GM23338 (cell line): ENCODE measurements at regions not wholly inside any gene's neighbourhood (a gene's known extent, or its start where the extent isn't known, plus 50 kb on each side); places are given as distances from the start of the nearest gene placed in this dataset.

Source experiments
- ATAC-seq: fragments of 200-7000 bp; cut with Tn5 transposase; 3 replicates; pipeline ENCODE4 v1.9.1; 2020
- DNase-seq: peaks from one replicate; pipeline ENCODE4 v3.0.0-alpha.2; 2015; ENCODE audit warnings: low spot score
- H2AFZ ChIP-seq: fragments of 200-600 bp; sonication (generic); 2 replicates; pipeline ENCODE4 v1.8.0; 2016; ENCODE audit warnings: antibody characterized with exemption, mild to moderate bottlenecking, moderate library complexity
- H3F3A ChIP-seq: fragments of 200-600 bp; sonication (generic); replicated peaks from 2 replicates; pipeline ENCODE4 v1.8.0; 2017; ENCODE audit warnings: antibody characterized with exemption, mixed run types, low read depth
- H3K27ac ChIP-seq: fragments of 200-600 bp; sonication (generic); 2 replicates; pipeline ENCODE4 v1.6.1; 2016; ENCODE audit warnings: low read depth
- H3K27me3 ChIP-seq: fragments of 200-600 bp; sonication (generic); 2 replicates; pipeline ENCODE4 v1.8.0; 2016; ENCODE audit warnings: mild to moderate bottlenecking, mixed run types, moderate library complexity; ENCODE audit not compliant: insufficient read depth
- H3K36me3 ChIP-seq: fragments of 200-600 bp; sonication (generic); 2 replicates; pipeline ENCODE4 v1.8.0; 2016; ENCODE audit warnings: mild to moderate bottlenecking; ENCODE audit not compliant: insufficient read depth
- H3K4me1 ChIP-seq: fragments of 200-600 bp; sonication (generic); 2 replicates; pipeline ENCODE4 v1.8.0; 2016; ENCODE audit warnings: mild to moderate bottlenecking, moderate library complexity; ENCODE audit not compliant: insufficient read depth
- H3K4me2 ChIP-seq: fragments of 200-600 bp; sonication (generic); 2 replicates; pipeline ENCODE4 v1.7.1; 2017; ENCODE audit warnings: mixed run types
- H3K4me3 ChIP-seq: fragments of 200-600 bp; sonication (generic); 2 replicates; pipeline ENCODE4 v1.6.1; 2016; ENCODE audit warnings: mixed run types
- H3K79me2 ChIP-seq: fragments of 200-600 bp; sonication (generic); replicated peaks from 2 replicates; pipeline ENCODE4 v1.8.0; 2017; ENCODE audit warnings: mild to moderate bottlenecking; ENCODE audit not compliant: insufficient read depth
- H3K9me2 ChIP-seq: fragments of 200-600 bp; sonication (generic); 2 replicates; pipeline ENCODE4 v1.8.0; 2017; ENCODE audit not compliant: insufficient read depth
- H4K20me1 ChIP-seq: fragments of 200-600 bp; sonication (generic); replicated peaks from 2 replicates; pipeline ENCODE4 v1.8.0; 2017; ENCODE audit warnings: mild to moderate bottlenecking; ENCODE audit not compliant: insufficient read depth
- H3K27ac Mint-ChIP-seq: 2 replicates; pipeline ENCODE4 v1.8.0; 2020; ENCODE audit warnings: inconsistent platforms, mild to moderate bottlenecking, moderate library complexity, mixed read lengths
- H3K27me3 Mint-ChIP-seq: 3 replicates; pipeline ENCODE4 v1.8.0; 2022; ENCODE audit warnings: low read depth, mild to moderate bottlenecking, moderate library complexity, mixed read lengths, inconsistent platforms; ENCODE audit not compliant: insufficient read depth, poor library complexity
- H3K36me3 Mint-ChIP-seq: 3 replicates; pipeline ENCODE4 v1.8.0; 2021; ENCODE audit warnings: low read depth, mild to moderate bottlenecking, inconsistent platforms, moderate library complexity, mixed read lengths
- H3K4me1 Mint-ChIP-seq: 3 replicates; pipeline ENCODE4 v1.8.0; 2020; ENCODE audit warnings: mild to moderate bottlenecking, inconsistent platforms, mixed read lengths
- H3K4me3 Mint-ChIP-seq: 3 replicates; pipeline ENCODE4 v1.8.0; 2021; ENCODE audit warnings: moderate library complexity, mild to moderate bottlenecking, inconsistent platforms, mixed read lengths
- H3K9me3 Mint-ChIP-seq: 3 replicates; pipeline ENCODE4 v1.8.0; 2020; ENCODE audit warnings: moderate library complexity, mild to moderate bottlenecking, inconsistent platforms, mixed read lengths
- CREB1 ChIP-seq: fragments of 250-450 bp; sonication (Bioruptor Pico); IDR thresholded peaks from 2 replicates; pipeline ENCODE4 v1.5.0; 2020; ENCODE audit warnings: low read depth, mild to moderate bottlenecking, moderate library complexity
- EZH2phosphoT487 ChIP-seq: fragments of 200-600 bp; sonication (generic); IDR thresholded peaks from one replicate; pipeline ENCODE4 v1.8.1; 2018; ENCODE audit warnings: antibody characterized with exemption; ENCODE audit not compliant: unreplicated experiment
- NANOG ChIP-seq: IDR thresholded peaks from 2 replicates; pipeline ENCODE4 v1.6.1; 2016; ENCODE audit warnings: antibody characterized with exemption, borderline replicate concordance
- POLR2AphosphoS5 ChIP-seq: IDR thresholded peaks from 2 replicates; pipeline ENCODE4 v1.6.1; 2016; ENCODE audit warnings: antibody characterized with exemption, low read depth
- STAT1 ChIP-seq: IDR thresholded peaks from one replicate; pipeline ENCODE4 v1.6.1; 2016; ENCODE audit warnings: antibody characterized with exemption; ENCODE audit not compliant: unreplicated experiment
- ZNF114 ChIP-seq: fragments of 250-450 bp; sonication (Bioruptor Pico); IDR thresholded peaks from 2 replicates; pipeline ENCODE4 v1.5.0; 2020; ENCODE audit warnings: mild to moderate bottlenecking, moderate library complexity
- ZNF331 ChIP-seq: fragments of 250-450 bp; sonication (Bioruptor Pico); IDR thresholded peaks from 2 replicates; pipeline ENCODE4 v1.5.0; 2020; ENCODE audit warnings: low read depth, mild to moderate bottlenecking, moderate library complexity
- TF ChIP-seq, protein P1 (sequence below): fragments of 250-450 bp; sonication (Bioruptor Pico); IDR thresholded peaks from 2 replicates; pipeline ENCODE4 v1.5.0; 2020; ENCODE audit warnings: mild to moderate bottlenecking, moderate library complexity
- TF ChIP-seq, protein P2 (sequence below): IDR thresholded peaks from 2 replicates; pipeline ENCODE4 v1.6.1; 2016; ENCODE audit warnings: antibody characterized with exemption
- TF ChIP-seq, protein P3 (sequence below): IDR thresholded peaks from one replicate; pipeline ENCODE4 v1.6.1; 2018; ENCODE audit warnings: antibody characterized with exemption; ENCODE audit not compliant: unreplicated experiment
- TF ChIP-seq, protein P4 (sequence below), 2 experiments: fragments of 200-600 bp in 1 of 2; sonication (generic) in 1 of 2; conservative IDR thresholded peaks; 2 replicates each; pipeline versions ENCODE4 v1.5.1 to v1.6.1; 2016 to 2017; ENCODE audit warnings: antibody characterized with exemption in 2 of 2, low read depth in 2 of 2, mild to moderate bottlenecking in 2 of 2, moderate library complexity in 1 of 2

DNA sequence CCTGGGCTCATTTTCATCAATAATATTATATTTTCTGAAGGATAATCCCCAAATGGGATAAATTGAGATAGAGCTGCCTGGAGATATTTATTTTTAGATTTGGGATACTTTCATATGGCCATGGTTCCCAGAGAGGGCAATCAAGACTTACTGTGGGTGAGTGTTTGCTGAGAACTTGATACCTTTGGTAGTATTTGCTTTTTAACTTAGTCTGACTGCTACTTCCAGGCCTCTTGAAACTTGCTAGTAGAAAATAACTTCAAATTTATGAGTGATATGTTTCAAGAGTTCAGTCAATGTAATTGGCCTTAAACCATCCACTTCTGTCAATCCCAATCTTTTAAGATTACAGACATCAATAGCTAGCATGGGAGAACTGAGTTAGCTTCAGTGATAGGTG lies 181.6 kb upstream of the POU3F4 start:
- no peaks in the 10 kb centered on the region for H3K27me3 ChIP-seq
- H2AFZ ChIP-seq, result no peak overlapping the region
- ATAC-seq, result no peak
- Mint-ChIP-seq H3K36me3 (no peaks in the 10 kb centered on the region), H3K9me3 (no peaks in the 10 kb centered on the region), H3K4me3 (no peak overlapping the region), H3K27ac (no peak overlapping the region), H3K4me1 (no peaks in the 10 kb centered on the region), H3K27me3 (no peaks in the 10 kb centered on the region)
- no peak overlapping the region for H3K4me3 ChIP-seq
- no peak for TF ChIP-seq EZH2phosphoT487
- TF ChIP-seq STAT1, result no peak
- TF ChIP-seq ZNF114 (CRISPR knock-in tag), result no peak
- TF ChIP-seq, protein P1, sequence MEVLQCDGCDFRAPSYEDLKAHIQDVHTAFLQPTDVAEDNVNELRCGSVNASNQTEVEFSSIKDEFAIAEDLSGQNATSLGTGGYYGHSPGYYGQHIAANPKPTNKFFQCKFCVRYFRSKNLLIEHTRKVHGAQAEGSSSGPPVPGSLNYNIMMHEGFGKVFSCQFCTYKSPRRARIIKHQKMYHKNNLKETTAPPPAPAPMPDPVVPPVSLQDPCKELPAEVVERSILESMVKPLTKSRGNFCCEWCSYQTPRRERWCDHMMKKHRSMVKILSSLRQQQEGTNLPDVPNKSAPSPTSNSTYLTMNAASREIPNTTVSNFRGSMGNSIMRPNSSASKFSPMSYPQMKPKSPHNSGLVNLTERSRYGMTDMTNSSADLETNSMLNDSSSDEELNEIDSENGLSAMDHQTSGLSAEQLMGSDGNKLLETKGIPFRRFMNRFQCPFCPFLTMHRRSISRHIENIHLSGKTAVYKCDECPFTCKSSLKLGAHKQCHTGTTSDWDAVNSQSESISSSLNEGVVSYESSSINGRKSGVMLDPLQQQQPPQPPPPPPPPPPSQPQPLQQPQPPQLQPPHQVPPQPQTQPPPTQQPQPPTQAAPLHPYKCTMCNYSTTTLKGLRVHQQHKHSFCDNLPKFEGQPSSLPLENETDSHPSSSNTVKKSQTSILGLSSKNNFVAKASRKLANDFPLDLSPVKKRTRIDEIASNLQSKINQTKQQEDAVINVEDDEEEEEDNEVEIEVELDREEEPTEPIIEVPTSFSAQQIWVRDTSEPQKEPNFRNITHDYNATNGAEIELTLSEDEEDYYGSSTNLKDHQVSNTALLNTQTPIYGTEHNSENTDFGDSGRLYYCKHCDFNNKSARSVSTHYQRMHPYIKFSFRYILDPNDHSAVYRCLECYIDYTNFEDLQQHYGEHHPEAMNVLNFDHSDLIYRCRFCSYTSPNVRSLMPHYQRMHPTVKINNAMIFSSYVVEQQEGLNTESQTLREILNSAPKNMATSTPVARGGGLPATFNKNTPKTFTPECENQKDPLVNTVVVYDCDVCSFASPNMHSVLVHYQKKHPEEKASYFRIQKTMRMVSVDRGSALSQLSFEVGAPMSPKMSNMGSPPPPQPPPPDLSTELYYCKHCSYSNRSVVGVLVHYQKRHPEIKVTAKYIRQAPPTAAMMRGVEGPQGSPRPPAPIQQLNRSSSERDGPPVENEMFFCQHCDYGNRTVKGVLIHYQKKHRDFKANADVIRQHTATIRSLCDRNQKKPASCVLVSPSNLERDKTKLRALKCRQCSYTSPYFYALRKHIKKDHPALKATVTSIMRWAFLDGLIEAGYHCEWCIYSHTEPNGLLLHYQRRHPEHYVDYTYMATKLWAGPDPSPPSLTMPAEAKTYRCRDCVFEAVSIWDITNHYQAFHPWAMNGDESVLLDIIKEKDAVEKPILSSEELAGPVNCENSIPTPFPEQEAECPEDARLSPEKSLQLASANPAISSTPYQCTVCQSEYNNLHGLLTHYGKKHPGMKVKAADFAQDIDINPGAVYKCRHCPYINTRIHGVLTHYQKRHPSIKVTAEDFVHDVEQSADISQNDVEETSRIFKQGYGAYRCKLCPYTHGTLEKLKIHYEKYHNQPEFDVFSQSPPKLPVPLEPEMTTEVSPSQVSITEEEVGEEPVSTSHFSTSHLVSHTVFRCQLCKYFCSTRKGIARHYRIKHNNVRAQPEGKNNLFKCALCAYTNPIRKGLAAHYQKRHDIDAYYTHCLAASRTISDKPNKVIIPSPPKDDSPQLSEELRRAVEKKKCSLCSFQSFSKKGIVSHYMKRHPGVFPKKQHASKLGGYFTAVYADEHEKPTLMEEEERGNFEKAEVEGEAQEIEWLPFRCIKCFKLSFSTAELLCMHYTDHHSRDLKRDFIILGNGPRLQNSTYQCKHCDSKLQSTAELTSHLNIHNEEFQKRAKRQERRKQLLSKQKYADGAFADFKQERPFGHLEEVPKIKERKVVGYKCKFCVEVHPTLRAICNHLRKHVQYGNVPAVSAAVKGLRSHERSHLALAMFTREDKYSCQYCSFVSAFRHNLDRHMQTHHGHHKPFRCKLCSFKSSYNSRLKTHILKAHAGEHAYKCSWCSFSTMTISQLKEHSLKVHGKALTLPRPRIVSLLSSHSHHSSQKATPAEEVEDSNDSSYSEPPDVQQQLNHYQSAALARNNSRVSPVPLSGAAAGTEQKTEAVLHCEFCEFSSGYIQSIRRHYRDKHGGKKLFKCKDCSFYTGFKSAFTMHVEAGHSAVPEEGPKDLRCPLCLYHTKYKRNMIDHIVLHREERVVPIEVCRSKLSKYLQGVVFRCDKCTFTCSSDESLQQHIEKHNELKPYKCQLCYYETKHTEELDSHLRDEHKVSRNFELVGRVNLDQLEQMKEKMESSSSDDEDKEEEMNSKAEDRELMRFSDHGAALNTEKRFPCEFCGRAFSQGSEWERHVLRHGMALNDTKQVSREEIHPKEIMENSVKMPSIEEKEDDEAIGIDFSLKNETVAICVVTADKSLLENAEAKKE (CRISPR knock-in tag), result no peak
- TF ChIP-seq NANOG, result no peak
- TF ChIP-seq POLR2AphosphoS5, result no peak
- TF ChIP-seq, protein P2, sequence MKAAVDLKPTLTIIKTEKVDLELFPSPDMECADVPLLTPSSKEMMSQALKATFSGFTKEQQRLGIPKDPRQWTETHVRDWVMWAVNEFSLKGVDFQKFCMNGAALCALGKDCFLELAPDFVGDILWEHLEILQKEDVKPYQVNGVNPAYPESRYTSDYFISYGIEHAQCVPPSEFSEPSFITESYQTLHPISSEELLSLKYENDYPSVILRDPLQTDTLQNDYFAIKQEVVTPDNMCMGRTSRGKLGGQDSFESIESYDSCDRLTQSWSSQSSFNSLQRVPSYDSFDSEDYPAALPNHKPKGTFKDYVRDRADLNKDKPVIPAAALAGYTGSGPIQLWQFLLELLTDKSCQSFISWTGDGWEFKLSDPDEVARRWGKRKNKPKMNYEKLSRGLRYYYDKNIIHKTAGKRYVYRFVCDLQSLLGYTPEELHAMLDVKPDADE, result no peak
- TF ChIP-seq CREB1, result no peak
- TF ChIP-seq, protein P3, sequence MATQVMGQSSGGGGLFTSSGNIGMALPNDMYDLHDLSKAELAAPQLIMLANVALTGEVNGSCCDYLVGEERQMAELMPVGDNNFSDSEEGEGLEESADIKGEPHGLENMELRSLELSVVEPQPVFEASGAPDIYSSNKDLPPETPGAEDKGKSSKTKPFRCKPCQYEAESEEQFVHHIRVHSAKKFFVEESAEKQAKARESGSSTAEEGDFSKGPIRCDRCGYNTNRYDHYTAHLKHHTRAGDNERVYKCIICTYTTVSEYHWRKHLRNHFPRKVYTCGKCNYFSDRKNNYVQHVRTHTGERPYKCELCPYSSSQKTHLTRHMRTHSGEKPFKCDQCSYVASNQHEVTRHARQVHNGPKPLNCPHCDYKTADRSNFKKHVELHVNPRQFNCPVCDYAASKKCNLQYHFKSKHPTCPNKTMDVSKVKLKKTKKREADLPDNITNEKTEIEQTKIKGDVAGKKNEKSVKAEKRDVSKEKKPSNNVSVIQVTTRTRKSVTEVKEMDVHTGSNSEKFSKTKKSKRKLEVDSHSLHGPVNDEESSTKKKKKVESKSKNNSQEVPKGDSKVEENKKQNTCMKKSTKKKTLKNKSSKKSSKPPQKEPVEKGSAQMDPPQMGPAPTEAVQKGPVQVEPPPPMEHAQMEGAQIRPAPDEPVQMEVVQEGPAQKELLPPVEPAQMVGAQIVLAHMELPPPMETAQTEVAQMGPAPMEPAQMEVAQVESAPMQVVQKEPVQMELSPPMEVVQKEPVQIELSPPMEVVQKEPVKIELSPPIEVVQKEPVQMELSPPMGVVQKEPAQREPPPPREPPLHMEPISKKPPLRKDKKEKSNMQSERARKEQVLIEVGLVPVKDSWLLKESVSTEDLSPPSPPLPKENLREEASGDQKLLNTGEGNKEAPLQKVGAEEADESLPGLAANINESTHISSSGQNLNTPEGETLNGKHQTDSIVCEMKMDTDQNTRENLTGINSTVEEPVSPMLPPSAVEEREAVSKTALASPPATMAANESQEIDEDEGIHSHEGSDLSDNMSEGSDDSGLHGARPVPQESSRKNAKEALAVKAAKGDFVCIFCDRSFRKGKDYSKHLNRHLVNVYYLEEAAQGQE, result no peak
- TF ChIP-seq, protein P4, sequence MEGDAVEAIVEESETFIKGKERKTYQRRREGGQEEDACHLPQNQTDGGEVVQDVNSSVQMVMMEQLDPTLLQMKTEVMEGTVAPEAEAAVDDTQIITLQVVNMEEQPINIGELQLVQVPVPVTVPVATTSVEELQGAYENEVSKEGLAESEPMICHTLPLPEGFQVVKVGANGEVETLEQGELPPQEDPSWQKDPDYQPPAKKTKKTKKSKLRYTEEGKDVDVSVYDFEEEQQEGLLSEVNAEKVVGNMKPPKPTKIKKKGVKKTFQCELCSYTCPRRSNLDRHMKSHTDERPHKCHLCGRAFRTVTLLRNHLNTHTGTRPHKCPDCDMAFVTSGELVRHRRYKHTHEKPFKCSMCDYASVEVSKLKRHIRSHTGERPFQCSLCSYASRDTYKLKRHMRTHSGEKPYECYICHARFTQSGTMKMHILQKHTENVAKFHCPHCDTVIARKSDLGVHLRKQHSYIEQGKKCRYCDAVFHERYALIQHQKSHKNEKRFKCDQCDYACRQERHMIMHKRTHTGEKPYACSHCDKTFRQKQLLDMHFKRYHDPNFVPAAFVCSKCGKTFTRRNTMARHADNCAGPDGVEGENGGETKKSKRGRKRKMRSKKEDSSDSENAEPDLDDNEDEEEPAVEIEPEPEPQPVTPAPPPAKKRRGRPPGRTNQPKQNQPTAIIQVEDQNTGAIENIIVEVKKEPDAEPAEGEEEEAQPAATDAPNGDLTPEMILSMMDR (conservative IDR thresholded peaks at IDR 0.05; ENCODE audit: low read depth in 2 of 2), result no peak
- no peak for TF ChIP-seq ZNF331 (CRISPR knock-in tag)
- H3K4me2 ChIP-seq, result no peak overlapping the region
- H3K27ac ChIP-seq, result no peak overlapping the region
- H3K36me3 ChIP-seq, result no peaks in the 10 kb centered on the region
- H3K79me2 ChIP-seq, result no peaks in the 10 kb centered on the region
- no peaks in the 10 kb centered on the region for H3K4me1 ChIP-seq
- H4K20me1 ChIP-seq, result no peaks in the 10 kb centered on the region
- DNase-seq, result no peak
- no peaks in the 10 kb centered on the region for H3F3A ChIP-seq
- no peaks in the 10 kb centered on the region for H3K9me2 ChIP-seq
